ENCODE measurements at regions not wholly inside any gene's neighbourhood (a gene's known extent, or its start where the extent isn't known, plus 50 kb on each side); places are given as distances from the start of the nearest gene placed in this dataset.

- no peaks in the 10 kb centered on the region for H3K9me3 ChIP-seq (ENCODE audit: control insufficient read depth, low read depth, low read length)
- H4K20me1 ChIP-seq (ENCODE audit: control insufficient read depth, extremely low read depth, insufficient read depth, low read length) = no peaks in the 10 kb centered on the region
- no peak for FAIRE-seq
- no peaks in the 10 kb centered on the region for H3K4me1 ChIP-seq (ENCODE audit: control insufficient read depth, extremely low read depth, insufficient read depth, low read length)
- H3K9ac ChIP-seq (ENCODE audit: control insufficient read depth, extremely low read depth, insufficient read depth, low read length) = no peak overlapping the region
- H2AFZ ChIP-seq (ENCODE audit: control insufficient read depth, low read length) = no peak overlapping the region
- no peaks in the 10 kb centered on the region for H3K79me2 ChIP-seq (ENCODE audit: control insufficient read depth, insufficient read depth, low read length)
- H3K36me3 ChIP-seq (ENCODE audit: control insufficient read depth in 2 of 2, extremely low read depth in 1 of 2, insufficient read depth in 2 of 2, low read length in 2 of 2) = no peaks in the 10 kb centered on the region
- no peak for DNase-seq (ENCODE audit: low read depth, low spot score)
- dilution Hi-C loops (cut with MboI; ENCODE audit: extremely low pct_ligation_motif_present, low sequenced_read_pairs) = no loop called here
- H3K27ac ChIP-seq (ENCODE audit: control insufficient read depth, insufficient read depth, low read length) = no peak overlapping the region
- no peak for TF ChIP-seq EZH2 (IDR thresholded peaks at IDR 0.05; ENCODE audit: low read length)
- TF ChIP-seq, protein P1, sequence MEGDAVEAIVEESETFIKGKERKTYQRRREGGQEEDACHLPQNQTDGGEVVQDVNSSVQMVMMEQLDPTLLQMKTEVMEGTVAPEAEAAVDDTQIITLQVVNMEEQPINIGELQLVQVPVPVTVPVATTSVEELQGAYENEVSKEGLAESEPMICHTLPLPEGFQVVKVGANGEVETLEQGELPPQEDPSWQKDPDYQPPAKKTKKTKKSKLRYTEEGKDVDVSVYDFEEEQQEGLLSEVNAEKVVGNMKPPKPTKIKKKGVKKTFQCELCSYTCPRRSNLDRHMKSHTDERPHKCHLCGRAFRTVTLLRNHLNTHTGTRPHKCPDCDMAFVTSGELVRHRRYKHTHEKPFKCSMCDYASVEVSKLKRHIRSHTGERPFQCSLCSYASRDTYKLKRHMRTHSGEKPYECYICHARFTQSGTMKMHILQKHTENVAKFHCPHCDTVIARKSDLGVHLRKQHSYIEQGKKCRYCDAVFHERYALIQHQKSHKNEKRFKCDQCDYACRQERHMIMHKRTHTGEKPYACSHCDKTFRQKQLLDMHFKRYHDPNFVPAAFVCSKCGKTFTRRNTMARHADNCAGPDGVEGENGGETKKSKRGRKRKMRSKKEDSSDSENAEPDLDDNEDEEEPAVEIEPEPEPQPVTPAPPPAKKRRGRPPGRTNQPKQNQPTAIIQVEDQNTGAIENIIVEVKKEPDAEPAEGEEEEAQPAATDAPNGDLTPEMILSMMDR (optimal IDR thresholded peaks at IDR 0.05 in 1 of 3, IDR thresholded peaks at IDR 0.05 in 1 of 3, conservative IDR thresholded peaks at IDR 0.05 in 1 of 3; ENCODE audit: extremely low read depth in 1 of 3, insufficient read depth in 2 of 3, low read length in 3 of 3) = no peak
- no peak overlapping the region for H3K4me2 ChIP-seq (ENCODE audit: control insufficient read depth, extremely low read depth, insufficient read depth, low read depth, low read length)
- H3K9me1 ChIP-seq (ENCODE audit: control insufficient read depth, extremely low read depth, insufficient read depth, low read length) = no peaks in the 10 kb centered on the region
- no peaks in the 10 kb centered on the region for H3K27me3 ChIP-seq (ENCODE audit: control insufficient read depth, extremely low read depth, insufficient read depth, low read length)
- no peak overlapping the region for H3K4me3 ChIP-seq (ENCODE audit: control insufficient read depth in 2 of 3, extremely low read depth in 1 of 3, insufficient read depth in 2 of 3, low read depth in 1 of 3, low read length in 3 of 3)
These were observed 360.1 kb upstream of the THRB start for GRCh38 chr3:24854748-24855147.

DNA sequence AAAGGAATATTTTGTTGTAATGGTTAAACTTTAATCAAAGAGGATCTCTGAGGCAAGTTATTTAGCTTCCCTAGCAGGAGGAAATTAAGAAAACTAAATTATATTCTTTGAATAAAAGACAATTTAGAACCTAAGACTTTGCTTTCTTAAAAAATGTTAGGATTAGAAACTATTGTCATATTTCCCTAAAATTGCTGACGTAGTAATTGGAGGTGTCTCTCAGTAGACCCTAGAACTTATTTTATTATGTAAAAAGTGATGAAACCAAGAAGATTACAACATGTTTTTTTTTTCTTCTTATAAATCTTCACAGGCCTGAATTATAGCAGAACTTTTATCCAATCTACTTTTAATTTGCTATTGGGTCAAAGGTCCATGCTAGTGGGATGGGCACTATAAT lies 363.3 kb upstream of the THRB start:
- no peak for DNase-seq (ENCODE audit: low read depth, low spot score)
- H3K27me3 ChIP-seq (ENCODE audit: control insufficient read depth, extremely low read depth, insufficient read depth, low read length) = no peaks in the 10 kb centered on the region
- no peak overlapping the region for H3K4me3 ChIP-seq (ENCODE audit: control insufficient read depth in 2 of 3, extremely low read depth in 1 of 3, insufficient read depth in 2 of 3, low read depth in 1 of 3, low read length in 3 of 3)
- no peak for FAIRE-seq
- no peaks in the 10 kb centered on the region for H3K36me3 ChIP-seq (ENCODE audit: control insufficient read depth in 2 of 2, extremely low read depth in 1 of 2, insufficient read depth in 2 of 2, low read length in 2 of 2)
- TF ChIP-seq EZH2 (IDR thresholded peaks at IDR 0.05; ENCODE audit: low read length) = no peak
- TF ChIP-seq, protein P1 (optimal IDR thresholded peaks at IDR 0.05 in 1 of 3, IDR thresholded peaks at IDR 0.05 in 1 of 3, conservative IDR thresholded peaks at IDR 0.05 in 1 of 3; ENCODE audit: extremely low read depth in 1 of 3, insufficient read depth in 2 of 3, low read length in 3 of 3) = no peak
- H3K79me2 ChIP-seq (ENCODE audit: control insufficient read depth, insufficient read depth, low read length) = no peaks in the 10 kb centered on the region
- no peak overlapping the region for H3K27ac ChIP-seq (ENCODE audit: control insufficient read depth, insufficient read depth, low read length)
- H3K4me2 ChIP-seq (ENCODE audit: control insufficient read depth, extremely low read depth, insufficient read depth, low read depth, low read length) = no peak overlapping the region
- H3K9me1 ChIP-seq (ENCODE audit: control insufficient read depth, extremely low read depth, insufficient read depth, low read length) = no peaks in the 10 kb centered on the region
- dilution Hi-C loops (cut with MboI; ENCODE audit: extremely low pct_ligation_motif_present, low sequenced_read_pairs) = no loop called here
- no peaks in the 10 kb centered on the region for H3K9me3 ChIP-seq (ENCODE audit: control insufficient read depth, low read depth, low read length)
- no peak overlapping the region for H2AFZ ChIP-seq (ENCODE audit: control insufficient read depth, low read length)
- H3K4me1 ChIP-seq (ENCODE audit: control insufficient read depth, extremely low read depth, insufficient read depth, low read length) = no peaks in the 10 kb centered on the region
- no peak overlapping the region for H3K9ac ChIP-seq (ENCODE audit: control insufficient read depth, extremely low read depth, insufficient read depth, low read length)
- H4K20me1 ChIP-seq (ENCODE audit: control insufficient read depth, extremely low read depth, insufficient read depth, low read length) = no peaks in the 10 kb centered on the region
